ENCODE measurements at regions not wholly inside any gene's neighbourhood (a gene's known extent, or its start where the extent isn't known, plus 50 kb on each side); places are given as distances from the start of the nearest gene placed in this dataset.
A peak's percentile ranks its signal among the peaks of the same experiment; 100 is the strongest.
"Not testable (repeated sequence)": the region's sequence is repeated elsewhere in the genome, so short reads cannot be mapped to it uniquely, and the experiment has no call there.

- H3K4me3 ChIP-seq (ENCODE audit: low read depth, low read length): no peak overlapping the region
- TF ChIP-seq CTCF (IDR thresholded peaks at IDR 0.05; ENCODE audit: low read depth, low read length) (no peak), MAX (IDR thresholded peaks at IDR 0.05; ENCODE audit: low read depth, low read length) (no peak), MYC (IDR thresholded peaks at IDR 0.05; ENCODE audit: low read depth, low read length) (no peak), POLR2A (IDR thresholded peaks at IDR 0.05; ENCODE audit: extremely low read depth, insufficient read length) (no peak)
- no peak for DNase-seq (ENCODE audit: low read depth)
Observed at GRCh38 chr15:98288091-98288590, 327.6 kb downstream of the ARRDC4 start.

GRCh38 chr15:98289747-98290146 lies 329.2 kb downstream of the ARRDC4 start:
- DNase-seq (ENCODE audit: low read depth): no peak
- no peak overlapping the region for H3K4me3 ChIP-seq (ENCODE audit: low read depth, low read length)
- TF ChIP-seq MAX (IDR thresholded peaks at IDR 0.05; ENCODE audit: low read depth, low read length) (no peak), MYC (IDR thresholded peaks at IDR 0.05; ENCODE audit: low read depth, low read length) (no peak), POLR2A (IDR thresholded peaks at IDR 0.05; ENCODE audit: extremely low read depth, insufficient read length) (no peak), CTCF (IDR thresholded peaks at IDR 0.05; ENCODE audit: low read depth, low read length) (no peak)

GRCh38 chr15:98292442-98293240 lies 332.1 kb downstream of the ARRDC4 start:
- H3K4me3 ChIP-seq (ENCODE audit: low read depth, low read length): no peak overlapping the region
- no peak for TF ChIP-seq MAX (IDR thresholded peaks at IDR 0.05; ENCODE audit: low read depth, low read length)
- no peak for TF ChIP-seq POLR2A (IDR thresholded peaks at IDR 0.05; ENCODE audit: extremely low read depth, insufficient read length)
- peak; percentile 91 for TF ChIP-seq CTCF (IDR thresholded peaks at IDR 0.05; ENCODE audit: low read depth, low read length)
- no peak for TF ChIP-seq MYC (IDR thresholded peaks at IDR 0.05; ENCODE audit: low read depth, low read length)
- DNase-seq (ENCODE audit: low read depth): peak; percentile 60

GRCh38 chr15:98294126-98294525 lies 333.6 kb downstream of the ARRDC4 start:
- H3K4me3 ChIP-seq (ENCODE audit: low read depth, low read length): no peak overlapping the region
- DNase-seq (ENCODE audit: low read depth): no peak
- no peak for TF ChIP-seq POLR2A (IDR thresholded peaks at IDR 0.05; ENCODE audit: extremely low read depth, insufficient read length)
- TF ChIP-seq CTCF (IDR thresholded peaks at IDR 0.05; ENCODE audit: low read depth, low read length): no peak
- TF ChIP-seq MYC (IDR thresholded peaks at IDR 0.05; ENCODE audit: low read depth, low read length): no peak
- no peak for TF ChIP-seq MAX (IDR thresholded peaks at IDR 0.05; ENCODE audit: low read depth, low read length)

- not testable (repeated sequence) for H3K4me3 ChIP-seq (ENCODE audit: low read depth, low read length)
- DNase-seq (ENCODE audit: low read depth): peak; percentile 56
Observed at GRCh38 chr15:98295101-98295759, 334.7 kb downstream of the ARRDC4 start.

- no peak for DNase-seq (ENCODE audit: low read depth)
- H3K4me3 ChIP-seq (ENCODE audit: low read depth, low read length): no peak overlapping the region
- TF ChIP-seq CTCF (IDR thresholded peaks at IDR 0.05; ENCODE audit: low read depth, low read length): no peak
Observed at GRCh38 chr15:98296653-98297052, 336.1 kb downstream of the ARRDC4 start.

All from NB4 (cell line).